DOHH2 (cell line): ENCODE measurements at regions not wholly inside any gene's neighbourhood (a gene's known extent, or its start where the extent isn't known, plus 50 kb on each side); places are given as distances from the start of the nearest gene placed in this dataset.

Experiments used
- EZH2phosphoT487 ChIP-seq: fragments of 200-600 bp; sonication (generic); IDR thresholded peaks from 2 replicates; pipeline ENCODE4 v1.6.1; 2017; ENCODE audit warnings: borderline replicate concordance, mild to moderate bottlenecking, antibody characterized with exemption, low read length, moderate library complexity, mixed read lengths
- TF ChIP-seq, protein P1 (sequence below): fragments of 200-600 bp; sonication (generic); IDR thresholded peaks from one replicate; pipeline ENCODE4 v1.5.1; 2014; ENCODE audit warnings: antibody characterized with exemption, mild to moderate bottlenecking, low read depth, low read length; ENCODE audit not compliant: poor library complexity, severe bottlenecking

DNA sequence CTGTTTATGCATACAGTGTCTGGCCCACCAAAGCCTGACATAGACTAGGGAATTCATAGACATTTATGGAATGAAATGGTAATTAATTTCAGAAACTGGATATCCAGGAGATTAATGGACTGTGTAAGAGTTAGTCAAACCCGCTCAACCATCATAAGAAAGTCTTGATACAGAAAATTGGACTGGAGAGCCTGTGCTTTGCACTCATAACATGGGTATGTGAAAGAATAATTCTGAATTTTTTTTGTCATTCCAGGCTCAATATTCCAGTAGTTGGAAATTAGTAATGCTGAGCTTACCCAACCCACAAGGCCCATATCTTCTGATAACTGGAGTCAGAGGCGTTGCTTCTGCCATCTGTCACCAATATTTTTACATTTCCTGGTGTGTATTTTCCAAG, 799.7 kb upstream of the IGFBP3 start:
- TF ChIP-seq, protein P1, sequence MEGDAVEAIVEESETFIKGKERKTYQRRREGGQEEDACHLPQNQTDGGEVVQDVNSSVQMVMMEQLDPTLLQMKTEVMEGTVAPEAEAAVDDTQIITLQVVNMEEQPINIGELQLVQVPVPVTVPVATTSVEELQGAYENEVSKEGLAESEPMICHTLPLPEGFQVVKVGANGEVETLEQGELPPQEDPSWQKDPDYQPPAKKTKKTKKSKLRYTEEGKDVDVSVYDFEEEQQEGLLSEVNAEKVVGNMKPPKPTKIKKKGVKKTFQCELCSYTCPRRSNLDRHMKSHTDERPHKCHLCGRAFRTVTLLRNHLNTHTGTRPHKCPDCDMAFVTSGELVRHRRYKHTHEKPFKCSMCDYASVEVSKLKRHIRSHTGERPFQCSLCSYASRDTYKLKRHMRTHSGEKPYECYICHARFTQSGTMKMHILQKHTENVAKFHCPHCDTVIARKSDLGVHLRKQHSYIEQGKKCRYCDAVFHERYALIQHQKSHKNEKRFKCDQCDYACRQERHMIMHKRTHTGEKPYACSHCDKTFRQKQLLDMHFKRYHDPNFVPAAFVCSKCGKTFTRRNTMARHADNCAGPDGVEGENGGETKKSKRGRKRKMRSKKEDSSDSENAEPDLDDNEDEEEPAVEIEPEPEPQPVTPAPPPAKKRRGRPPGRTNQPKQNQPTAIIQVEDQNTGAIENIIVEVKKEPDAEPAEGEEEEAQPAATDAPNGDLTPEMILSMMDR: no peak
- no peak for TF ChIP-seq EZH2phosphoT487
